HepG2 (cell line): ENCODE measurements at regions not wholly inside any gene's neighbourhood (a gene's known extent, or its start where the extent isn't known, plus 50 kb on each side); places are given as distances from the start of the nearest gene placed in this dataset.
A peak's percentile ranks its signal among the peaks of the same experiment; 100 is the strongest.

Experiments used
- ATAC-seq: fragments of 200-7000 bp; cut with Tn5 transposase; 3 replicates; pipeline ENCODE4 v1.9.1; 2020; ENCODE audit warnings: mild to moderate bottlenecking, moderate library complexity
- BruUV-seq: library from RNA; stranded (reverse); fragments of 400-500 nt; replicated peaks from 2 replicates; lab custom pipeline; 2021; lab: Mats Ljungman, UMichigan
- CTCF ChIA-PET: fragments of 300-600 bp; formaldehyde crosslinking; extraction: SDS; loops from one replicate; lab custom pipeline; 2021; ENCODE audit warnings: low total read pairs, inconsistent platforms, low intra/inter-chr PET ratio; lab: Yijun Ruan, JAX
- POLR2A ChIA-PET: fragments of 350-600 bp; sonication (Branson Sonifier 250); formaldehyde crosslinking; loops from one replicate; lab custom pipeline; 2020; ENCODE audit warnings: antibody characterized with exemption, inconsistent platforms; lab: Yijun Ruan, JAX
- DNase-seq: peaks from one replicate; pipeline ENCODE4 v3.0.0-alpha.2; 2015; ENCODE audit warnings: low spot score
- FAIRE-seq: peaks from 3 replicates; lab custom pipeline; 2011; peaks lifted over from hg19 to GRCh38; lab: Jason Lieb, UNC
- H2AFZ ChIP-seq: one replicate; pipeline ENCODE4 v1.6.1; 2011; ENCODE audit warnings: low read length, inconsistent platforms
- H3K27ac ChIP-seq: fragments of 300-600 bp; 3 replicates; pipeline ENCODE4 v1.8.0; 2011; ENCODE audit warnings: mixed run types, mild to moderate bottlenecking, mixed read lengths, low read length, inconsistent platforms; ENCODE audit not compliant: insufficient read depth; ENCODE audit errors: extremely low read length
- H3K27me3 ChIP-seq, 2 experiments: fragments of 200-600 bp in 1 of 2; 2 replicates in 1 of 2; 3 replicates in 1 of 2; pipeline versions ENCODE4 v1.6.0 to v1.8.0; 2011; ENCODE audit warnings: low read length in 2 of 2, mild to moderate bottlenecking in 2 of 2, moderate library complexity in 2 of 2, inconsistent platforms in 1 of 2; ENCODE audit not compliant: insufficient read depth in 2 of 2, control insufficient read depth in 1 of 2
- H3K36me3 ChIP-seq, 2 experiments: fragments of 200-600 bp in 1 of 2; replicated peaks in 1 of 2; 2 replicates in 1 of 2; 3 replicates in 1 of 2; pipeline versions ENCODE4 v1.5.1 to v1.8.0; 2011; ENCODE audit warnings: low read length in 2 of 2, inconsistent platforms in 1 of 2; ENCODE audit not compliant: insufficient read depth in 2 of 2, control insufficient read depth in 1 of 2
- H3K4me1 ChIP-seq: 2 replicates; pipeline ENCODE4 v1.5.1; 2012; ENCODE audit warnings: low read length, inconsistent platforms; ENCODE audit not compliant: insufficient read depth
- H3K4me2 ChIP-seq: 2 replicates; pipeline ENCODE4 v1.6.0; 2011; ENCODE audit warnings: low read depth, low read length, inconsistent platforms
- H3K4me3 ChIP-seq, 3 experiments: fragments of 200-600 bp in 1 of 3; sonication (generic), shearing (Covaris generic) in 1 of 3; replicated peaks in 1 of 3; 2 replicates each; pipeline ENCODE4 v1.5.1; 2011 to 2016; ENCODE audit warnings: low read length in 3 of 3, inconsistent platforms in 2 of 3, low read depth in 2 of 3, mild to moderate bottlenecking in 2 of 3, control low read depth in 1 of 3, mixed read lengths in 1 of 3; ENCODE audit not compliant: insufficient read depth in 1 of 3
- H3K79me2 ChIP-seq: one replicate; pipeline ENCODE4 v1.6.1; 2011; ENCODE audit warnings: low read length, inconsistent platforms; ENCODE audit not compliant: insufficient read depth
- H3K9ac ChIP-seq: 2 replicates; pipeline ENCODE4 v1.6.0; 2011; ENCODE audit warnings: mild to moderate bottlenecking, low read depth, low read length, inconsistent platforms; ENCODE audit not compliant: insufficient read depth
- H3K9me3 ChIP-seq: 2 replicates; pipeline ENCODE4 v1.5.1; 2012; ENCODE audit warnings: mild to moderate bottlenecking, low read length
- H4K20me1 ChIP-seq: 2 replicates; pipeline ENCODE4 v1.6.0; 2011; ENCODE audit warnings: inconsistent platforms, mild to moderate bottlenecking, low read length, moderate library complexity; ENCODE audit not compliant: insufficient read depth
- MBD4 ChIP-seq: IDR thresholded peaks from 2 replicates; pipeline ENCODE4 v1.6.1; 2012; ENCODE audit warnings: low read length, inconsistent platforms, borderline replicate concordance
- MED8 ChIP-seq: sonication (generic); formaldehyde crosslinking; IDR thresholded peaks from 2 replicates; pipeline ENCODE4 v1.8.1; 2023; ENCODE audit warnings: mild to moderate bottlenecking, missing genetic modification reagents; ENCODE audit not compliant: insufficient replicate concordance
- NFE2 ChIP-seq: sonication (generic); formaldehyde crosslinking; IDR thresholded peaks from 2 replicates; pipeline ENCODE4 v1.4.0; 2020; ENCODE audit warnings: missing genetic modification reagents
- POGZ ChIP-seq: sonication (generic); formaldehyde crosslinking; IDR thresholded peaks from 2 replicates; pipeline ENCODE4 v1.4.0; 2020; ENCODE audit warnings: mild to moderate bottlenecking, missing genetic modification reagents
- POLR2AphosphoS5 ChIP-seq: IDR thresholded peaks from 2 replicates; pipeline ENCODE4 v1.6.1; 2012; ENCODE audit warnings: low read depth, low read length
- SIN3B ChIP-seq: fragments of 150-350 bp; IDR thresholded peaks from 2 replicates; pipeline ENCODE4 v1.6.1; 2014; ENCODE audit warnings: low read length
- TFDP2 ChIP-seq: sonication (generic); formaldehyde crosslinking; IDR thresholded peaks from 2 replicates; pipeline ENCODE4 v1.4.0; 2020; ENCODE audit warnings: missing genetic modification reagents
- THYN1 ChIP-seq: sonication (generic); formaldehyde crosslinking; IDR thresholded peaks from 2 replicates; pipeline ENCODE4 v1.8.1; 2023; ENCODE audit warnings: low read depth, mild to moderate bottlenecking, moderate library complexity, missing genetic modification reagents, borderline replicate concordance
- ZNF563 ChIP-seq: sonication (generic); formaldehyde crosslinking; IDR thresholded peaks from 2 replicates; pipeline ENCODE4 v1.8.0; 2022; ENCODE audit warnings: mild to moderate bottlenecking, moderate library complexity, missing genetic modification reagents
- ZNF614 ChIP-seq: IDR thresholded peaks from 2 replicates; pipeline ENCODE4 v1.6.1; 2018; ENCODE audit warnings: missing biosample characterization, missing genetic modification reagents, inconsistent platforms, borderline replicate concordance
- ZNF644 ChIP-seq: IDR thresholded peaks from 2 replicates; pipeline ENCODE4 v1.6.1; 2016; ENCODE audit warnings: low read depth
- WGBS: methylation state at CpG from one replicate; pipeline ENCODE4 v1.1.6; 2017; ENCODE audit warnings: low lambda C conversion rate; 5-methylcytosine and 5-hydroxymethylcytosine counted together
- in situ Hi-C: cut with HindIII; loops from 2 replicates; pipeline ENCODE4 v1.10.0; 2017; ENCODE audit warnings: low pct_unique_long_range_greater_than_20kb; ENCODE audit not compliant: extremely low pct_ligation_motif_present
- intact Hi-C: fragments of 100-400 bp; cut with micrococcal nuclease; formaldehyde crosslinking; loops from one replicate; pipeline ENCODE4 v1.10.0; 2022; ENCODE audit not compliant: unreplicated experiment
- TF ChIP-seq, protein P1 (sequence below): sonication (generic); formaldehyde crosslinking; IDR thresholded peaks from 2 replicates; pipeline ENCODE4 v1.9.0; 2021; ENCODE audit warnings: missing genetic modification reagents, borderline replicate concordance
- TF ChIP-seq, protein P2 (sequence below): sonication (generic); formaldehyde crosslinking; IDR thresholded peaks from 2 replicates; pipeline ENCODE4 v1.4.0; 2020; ENCODE audit warnings: missing genetic modification reagents
- TF ChIP-seq, protein P3 (sequence below): IDR thresholded peaks from 2 replicates; pipeline ENCODE4 v1.6.1; 2016; ENCODE audit warnings: mild to moderate bottlenecking, missing biosample characterization, missing genetic modification reagents

- H3K4me3 ChIP-seq, result no peak overlapping the region
- intact Hi-C loops (no loop called here), in situ Hi-C loops (no loop called here)
- TF ChIP-seq MED8 (no peak), ZNF614 (CRISPR knock-in tag) (no peak)
- TF ChIP-seq, protein P1, sequence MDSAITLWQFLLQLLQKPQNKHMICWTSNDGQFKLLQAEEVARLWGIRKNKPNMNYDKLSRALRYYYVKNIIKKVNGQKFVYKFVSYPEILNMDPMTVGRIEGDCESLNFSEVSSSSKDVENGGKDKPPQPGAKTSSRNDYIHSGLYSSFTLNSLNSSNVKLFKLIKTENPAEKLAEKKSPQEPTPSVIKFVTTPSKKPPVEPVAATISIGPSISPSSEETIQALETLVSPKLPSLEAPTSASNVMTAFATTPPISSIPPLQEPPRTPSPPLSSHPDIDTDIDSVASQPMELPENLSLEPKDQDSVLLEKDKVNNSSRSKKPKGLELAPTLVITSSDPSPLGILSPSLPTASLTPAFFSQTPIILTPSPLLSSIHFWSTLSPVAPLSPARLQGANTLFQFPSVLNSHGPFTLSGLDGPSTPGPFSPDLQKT (CRISPR knock-in tag), result no peak
- TF ChIP-seq, protein P2, sequence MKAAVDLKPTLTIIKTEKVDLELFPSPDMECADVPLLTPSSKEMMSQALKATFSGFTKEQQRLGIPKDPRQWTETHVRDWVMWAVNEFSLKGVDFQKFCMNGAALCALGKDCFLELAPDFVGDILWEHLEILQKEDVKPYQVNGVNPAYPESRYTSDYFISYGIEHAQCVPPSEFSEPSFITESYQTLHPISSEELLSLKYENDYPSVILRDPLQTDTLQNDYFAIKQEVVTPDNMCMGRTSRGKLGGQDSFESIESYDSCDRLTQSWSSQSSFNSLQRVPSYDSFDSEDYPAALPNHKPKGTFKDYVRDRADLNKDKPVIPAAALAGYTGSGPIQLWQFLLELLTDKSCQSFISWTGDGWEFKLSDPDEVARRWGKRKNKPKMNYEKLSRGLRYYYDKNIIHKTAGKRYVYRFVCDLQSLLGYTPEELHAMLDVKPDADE, result no peak
- ATAC-seq, result no peak
- peak; percentile 10 for DNase-seq
- WGBS, result 11% methylated on average over 1 of the region's 1 CpG
- ChIA-PET CTCF (no interaction called here), POLR2A (no interaction called here)
- no peak overlapping the region for H3K27ac ChIP-seq
- no peaks in the 10 kb centered on the region for H4K20me1 ChIP-seq
- no peaks in the 10 kb centered on the region for H3K4me1 ChIP-seq
- H3K9me3 ChIP-seq, result peaks cover 29% of the 10 kb centered on the region; the same call in 1 of the 2 replicates
- no peak overlapping the region for H3K9ac ChIP-seq
- H2AFZ ChIP-seq, result no peak overlapping the region
- H3K27me3 ChIP-seq, result no peaks in the 10 kb centered on the region
- no peak for FAIRE-seq
- H3K36me3 ChIP-seq, result no peaks in the 10 kb centered on the region
- BruUV-seq, result no TSS peak
- H3K4me2 ChIP-seq, result no peak overlapping the region
- no peaks in the 10 kb centered on the region for H3K79me2 ChIP-seq
Observed at GRCh38 chr12:88836156-88836555, 255.9 kb upstream of the KITLG start.

DNA sequence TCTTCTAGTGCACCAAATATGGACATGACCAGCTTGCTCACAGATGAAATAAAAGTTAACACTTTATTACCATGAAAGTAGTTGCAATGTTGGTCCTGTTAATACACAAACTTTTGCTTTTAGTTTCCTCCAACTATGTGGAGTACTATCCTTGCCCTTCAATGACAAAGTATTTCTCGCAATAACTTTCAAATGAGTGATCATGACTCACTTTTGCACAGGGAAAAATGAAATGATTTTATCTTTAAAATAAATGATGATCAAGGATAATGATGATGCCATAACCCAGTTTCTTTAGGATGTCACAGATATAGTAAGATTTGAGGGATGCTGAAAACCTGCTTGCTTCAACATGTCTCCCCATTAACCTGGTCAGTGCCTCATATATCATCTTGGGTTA lies 254.0 kb upstream of the KITLG start:
- H2AFZ ChIP-seq, result no peak overlapping the region
- H3K27ac ChIP-seq, result no peak overlapping the region
- peaks cover 19% of the 10 kb centered on the region; the same call in 1 of the 2 replicates for H3K9me3 ChIP-seq
- WGBS, result 41% methylated on average over 1 of the region's 1 CpG
- no peak overlapping the region for H3K4me2 ChIP-seq
- FAIRE-seq, result no peak
- no peak for DNase-seq
- H3K9ac ChIP-seq, result no peak overlapping the region
- BruUV-seq, result no TSS peak
- intact Hi-C loops (no loop called here), in situ Hi-C loops (no loop called here)
- no peaks in the 10 kb centered on the region for H3K79me2 ChIP-seq
- ChIA-PET POLR2A (no interaction called here), CTCF (no interaction called here)
- no peak overlapping the region for H3K4me3 ChIP-seq
- ATAC-seq, result no peak
- H3K36me3 ChIP-seq, result no peaks in the 10 kb centered on the region
- no peaks in the 10 kb centered on the region for H4K20me1 ChIP-seq
- no peaks in the 10 kb centered on the region for H3K27me3 ChIP-seq
- no peaks in the 10 kb centered on the region for H3K4me1 ChIP-seq
- TF ChIP-seq POLR2AphosphoS5, result no peak
- no peak for TF ChIP-seq MBD4
- no peak for TF ChIP-seq POGZ (CRISPR knock-in tag)
- no peak for TF ChIP-seq THYN1 (CRISPR knock-in tag)
- no peak for TF ChIP-seq ZNF644 (CRISPR knock-in tag)
- TF ChIP-seq ZNF563 (CRISPR knock-in tag), result no peak
- TF ChIP-seq TFDP2 (CRISPR knock-in tag), result no peak
- TF ChIP-seq, protein P3, sequence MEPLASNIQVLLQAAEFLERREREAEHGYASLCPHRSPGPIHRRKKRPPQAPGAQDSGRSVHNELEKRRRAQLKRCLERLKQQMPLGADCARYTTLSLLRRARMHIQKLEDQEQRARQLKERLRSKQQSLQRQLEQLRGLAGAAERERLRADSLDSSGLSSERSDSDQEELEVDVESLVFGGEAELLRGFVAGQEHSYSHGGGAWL, result no peak
- no peak for TF ChIP-seq NFE2 (CRISPR knock-in tag)
- no peak for TF ChIP-seq SIN3B
